GM23338 (cell line): ENCODE measurements at regions not wholly inside any gene's neighbourhood (a gene's known extent, or its start where the extent isn't known, plus 50 kb on each side); places are given as distances from the start of the nearest gene placed in this dataset.

Source experiments
- ATAC-seq: fragments of 200-7000 bp; cut with Tn5 transposase; 3 replicates; pipeline ENCODE4 v1.9.1; 2020
- DNase-seq: peaks from one replicate; pipeline ENCODE4 v3.0.0-alpha.2; 2015; ENCODE audit warnings: low spot score
- H2AFZ ChIP-seq: fragments of 200-600 bp; sonication (generic); 2 replicates; pipeline ENCODE4 v1.8.0; 2016; ENCODE audit warnings: antibody characterized with exemption, mild to moderate bottlenecking, moderate library complexity
- H3F3A ChIP-seq: fragments of 200-600 bp; sonication (generic); replicated peaks from 2 replicates; pipeline ENCODE4 v1.8.0; 2017; ENCODE audit warnings: antibody characterized with exemption, mixed run types, low read depth
- H3K27ac ChIP-seq: fragments of 200-600 bp; sonication (generic); 2 replicates; pipeline ENCODE4 v1.6.1; 2016; ENCODE audit warnings: low read depth
- H3K27me3 ChIP-seq: fragments of 200-600 bp; sonication (generic); 2 replicates; pipeline ENCODE4 v1.8.0; 2016; ENCODE audit warnings: mild to moderate bottlenecking, mixed run types, moderate library complexity; ENCODE audit not compliant: insufficient read depth
- H3K36me3 ChIP-seq: fragments of 200-600 bp; sonication (generic); 2 replicates; pipeline ENCODE4 v1.8.0; 2016; ENCODE audit warnings: mild to moderate bottlenecking; ENCODE audit not compliant: insufficient read depth
- H3K4me1 ChIP-seq: fragments of 200-600 bp; sonication (generic); 2 replicates; pipeline ENCODE4 v1.8.0; 2016; ENCODE audit warnings: mild to moderate bottlenecking, moderate library complexity; ENCODE audit not compliant: insufficient read depth
- H3K4me2 ChIP-seq: fragments of 200-600 bp; sonication (generic); 2 replicates; pipeline ENCODE4 v1.7.1; 2017; ENCODE audit warnings: mixed run types
- H3K4me3 ChIP-seq: fragments of 200-600 bp; sonication (generic); 2 replicates; pipeline ENCODE4 v1.6.1; 2016; ENCODE audit warnings: mixed run types
- H3K79me2 ChIP-seq: fragments of 200-600 bp; sonication (generic); replicated peaks from 2 replicates; pipeline ENCODE4 v1.8.0; 2017; ENCODE audit warnings: mild to moderate bottlenecking; ENCODE audit not compliant: insufficient read depth
- H3K9me2 ChIP-seq: fragments of 200-600 bp; sonication (generic); 2 replicates; pipeline ENCODE4 v1.8.0; 2017; ENCODE audit not compliant: insufficient read depth
- H4K20me1 ChIP-seq: fragments of 200-600 bp; sonication (generic); replicated peaks from 2 replicates; pipeline ENCODE4 v1.8.0; 2017; ENCODE audit warnings: mild to moderate bottlenecking; ENCODE audit not compliant: insufficient read depth
- H3K27ac Mint-ChIP-seq: 2 replicates; pipeline ENCODE4 v1.8.0; 2020; ENCODE audit warnings: inconsistent platforms, mild to moderate bottlenecking, moderate library complexity, mixed read lengths
- H3K27me3 Mint-ChIP-seq: 3 replicates; pipeline ENCODE4 v1.8.0; 2022; ENCODE audit warnings: low read depth, mild to moderate bottlenecking, moderate library complexity, mixed read lengths, inconsistent platforms; ENCODE audit not compliant: insufficient read depth, poor library complexity
- H3K36me3 Mint-ChIP-seq: 3 replicates; pipeline ENCODE4 v1.8.0; 2021; ENCODE audit warnings: low read depth, mild to moderate bottlenecking, inconsistent platforms, moderate library complexity, mixed read lengths
- H3K4me1 Mint-ChIP-seq: 3 replicates; pipeline ENCODE4 v1.8.0; 2020; ENCODE audit warnings: mild to moderate bottlenecking, inconsistent platforms, mixed read lengths
- H3K4me3 Mint-ChIP-seq: 3 replicates; pipeline ENCODE4 v1.8.0; 2021; ENCODE audit warnings: moderate library complexity, mild to moderate bottlenecking, inconsistent platforms, mixed read lengths
- H3K9me3 Mint-ChIP-seq: 3 replicates; pipeline ENCODE4 v1.8.0; 2020; ENCODE audit warnings: moderate library complexity, mild to moderate bottlenecking, inconsistent platforms, mixed read lengths
- CREB1 ChIP-seq: fragments of 250-450 bp; sonication (Bioruptor Pico); IDR thresholded peaks from 2 replicates; pipeline ENCODE4 v1.5.0; 2020; ENCODE audit warnings: low read depth, mild to moderate bottlenecking, moderate library complexity
- EZH2 ChIP-seq: fragments of 200-600 bp; sonication (generic); IDR thresholded peaks from one replicate; pipeline ENCODE4 v1.8.0; 2017; ENCODE audit warnings: antibody characterized with exemption, mild to moderate bottlenecking, low read depth; ENCODE audit not compliant: unreplicated experiment
- JUNB ChIP-seq: IDR thresholded peaks from one replicate; pipeline ENCODE4 v1.6.1; 2016; ENCODE audit warnings: antibody characterized with exemption; ENCODE audit not compliant: unreplicated experiment
- NANOG ChIP-seq: IDR thresholded peaks from 2 replicates; pipeline ENCODE4 v1.6.1; 2016; ENCODE audit warnings: antibody characterized with exemption, borderline replicate concordance
- POLR2AphosphoS5 ChIP-seq: IDR thresholded peaks from 2 replicates; pipeline ENCODE4 v1.6.1; 2016; ENCODE audit warnings: antibody characterized with exemption, low read depth
- TF ChIP-seq, protein P1 (sequence below): IDR thresholded peaks from one replicate; pipeline ENCODE4 v1.6.1; 2018; ENCODE audit warnings: antibody characterized with exemption; ENCODE audit not compliant: unreplicated experiment
- TF ChIP-seq, protein P2 (sequence below): IDR thresholded peaks from 2 replicates; pipeline ENCODE4 v1.6.1; 2016; ENCODE audit warnings: antibody characterized with exemption
- TF ChIP-seq, protein P3 (sequence below), 2 experiments: fragments of 200-600 bp in 1 of 2; sonication (generic) in 1 of 2; conservative IDR thresholded peaks; 2 replicates each; pipeline versions ENCODE4 v1.5.1 to v1.6.1; 2016 to 2017; ENCODE audit warnings: antibody characterized with exemption in 2 of 2, low read depth in 2 of 2, mild to moderate bottlenecking in 2 of 2, moderate library complexity in 1 of 2

DNA sequence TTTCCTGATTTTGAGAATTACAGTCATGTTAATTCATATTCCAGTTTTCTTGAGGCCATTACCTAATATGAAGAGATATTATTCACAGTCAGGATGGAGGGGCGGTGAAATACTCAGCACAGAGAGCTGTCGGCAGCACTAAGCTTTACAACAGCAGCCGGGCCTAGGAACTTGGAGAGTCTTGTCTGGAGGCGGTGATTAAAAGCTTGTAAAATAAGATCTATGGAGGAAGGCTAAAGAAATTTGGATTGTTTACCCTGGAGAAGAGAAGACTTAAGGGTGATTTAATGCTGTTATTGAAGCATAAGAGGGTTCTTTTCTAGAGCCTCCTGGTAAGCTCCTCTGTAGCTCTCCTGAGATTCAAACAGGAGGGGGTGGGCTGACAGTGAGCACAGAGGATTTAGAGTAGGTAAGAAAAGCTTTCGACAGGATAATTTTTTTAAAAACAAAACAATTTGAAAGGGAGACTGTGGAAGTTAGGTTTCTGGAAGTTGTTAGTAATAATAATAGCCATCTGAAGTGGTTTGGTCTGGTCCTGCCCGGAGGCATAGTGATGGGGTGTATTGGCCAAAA lies 406.3 kb upstream of the ADAMTSL1 start (continued):
- TF ChIP-seq, protein P1, sequence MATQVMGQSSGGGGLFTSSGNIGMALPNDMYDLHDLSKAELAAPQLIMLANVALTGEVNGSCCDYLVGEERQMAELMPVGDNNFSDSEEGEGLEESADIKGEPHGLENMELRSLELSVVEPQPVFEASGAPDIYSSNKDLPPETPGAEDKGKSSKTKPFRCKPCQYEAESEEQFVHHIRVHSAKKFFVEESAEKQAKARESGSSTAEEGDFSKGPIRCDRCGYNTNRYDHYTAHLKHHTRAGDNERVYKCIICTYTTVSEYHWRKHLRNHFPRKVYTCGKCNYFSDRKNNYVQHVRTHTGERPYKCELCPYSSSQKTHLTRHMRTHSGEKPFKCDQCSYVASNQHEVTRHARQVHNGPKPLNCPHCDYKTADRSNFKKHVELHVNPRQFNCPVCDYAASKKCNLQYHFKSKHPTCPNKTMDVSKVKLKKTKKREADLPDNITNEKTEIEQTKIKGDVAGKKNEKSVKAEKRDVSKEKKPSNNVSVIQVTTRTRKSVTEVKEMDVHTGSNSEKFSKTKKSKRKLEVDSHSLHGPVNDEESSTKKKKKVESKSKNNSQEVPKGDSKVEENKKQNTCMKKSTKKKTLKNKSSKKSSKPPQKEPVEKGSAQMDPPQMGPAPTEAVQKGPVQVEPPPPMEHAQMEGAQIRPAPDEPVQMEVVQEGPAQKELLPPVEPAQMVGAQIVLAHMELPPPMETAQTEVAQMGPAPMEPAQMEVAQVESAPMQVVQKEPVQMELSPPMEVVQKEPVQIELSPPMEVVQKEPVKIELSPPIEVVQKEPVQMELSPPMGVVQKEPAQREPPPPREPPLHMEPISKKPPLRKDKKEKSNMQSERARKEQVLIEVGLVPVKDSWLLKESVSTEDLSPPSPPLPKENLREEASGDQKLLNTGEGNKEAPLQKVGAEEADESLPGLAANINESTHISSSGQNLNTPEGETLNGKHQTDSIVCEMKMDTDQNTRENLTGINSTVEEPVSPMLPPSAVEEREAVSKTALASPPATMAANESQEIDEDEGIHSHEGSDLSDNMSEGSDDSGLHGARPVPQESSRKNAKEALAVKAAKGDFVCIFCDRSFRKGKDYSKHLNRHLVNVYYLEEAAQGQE, result no peak
- TF ChIP-seq EZH2, result no peak

DNA sequence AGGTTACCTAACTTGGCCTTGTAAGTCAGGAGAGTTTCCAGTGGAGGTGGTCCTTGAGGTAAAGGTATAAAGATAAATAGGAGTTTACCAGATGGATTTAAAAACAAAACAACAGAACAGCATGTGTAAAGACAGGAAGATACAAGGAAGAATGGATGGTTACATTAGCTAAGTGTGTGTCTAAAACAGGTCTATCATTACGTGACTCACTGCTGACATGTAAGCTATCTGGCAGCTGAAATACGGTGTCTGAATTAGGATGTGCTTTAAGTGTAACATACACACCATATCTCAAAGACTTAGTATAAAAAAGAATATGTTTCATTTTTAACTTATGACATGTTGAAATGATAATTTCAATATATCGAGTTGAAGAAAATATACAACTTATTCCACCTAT lies 405.1 kb upstream of the ADAMTSL1 start:
- Mint-ChIP-seq H3K4me3 (no peak overlapping the region), H3K9me3 (no peaks in the 10 kb centered on the region), H3K4me1 (no peaks in the 10 kb centered on the region), H3K27me3 (no peaks in the 10 kb centered on the region), H3K36me3 (no peaks in the 10 kb centered on the region), H3K27ac (no peak overlapping the region)
- no peak overlapping the region for H2AFZ ChIP-seq
- no peaks in the 10 kb centered on the region for H3K36me3 ChIP-seq
- H3F3A ChIP-seq, result no peaks in the 10 kb centered on the region
- DNase-seq (no peak), ATAC-seq (no peak)
- no peak overlapping the region for H3K27ac ChIP-seq
- H3K4me1 ChIP-seq, result no peaks in the 10 kb centered on the region
- TF ChIP-seq JUNB, result no peak
- TF ChIP-seq POLR2AphosphoS5, result no peak
- no peak overlapping the region for H3K4me3 ChIP-seq
- no peaks in the 10 kb centered on the region for H3K27me3 ChIP-seq
- no peaks in the 10 kb centered on the region; the same call in 1 of the 2 replicates for H3K9me2 ChIP-seq
- H4K20me1 ChIP-seq, result no peaks in the 10 kb centered on the region
- no peaks in the 10 kb centered on the region for H3K79me2 ChIP-seq
- no peak overlapping the region for H3K4me2 ChIP-seq

DNA sequence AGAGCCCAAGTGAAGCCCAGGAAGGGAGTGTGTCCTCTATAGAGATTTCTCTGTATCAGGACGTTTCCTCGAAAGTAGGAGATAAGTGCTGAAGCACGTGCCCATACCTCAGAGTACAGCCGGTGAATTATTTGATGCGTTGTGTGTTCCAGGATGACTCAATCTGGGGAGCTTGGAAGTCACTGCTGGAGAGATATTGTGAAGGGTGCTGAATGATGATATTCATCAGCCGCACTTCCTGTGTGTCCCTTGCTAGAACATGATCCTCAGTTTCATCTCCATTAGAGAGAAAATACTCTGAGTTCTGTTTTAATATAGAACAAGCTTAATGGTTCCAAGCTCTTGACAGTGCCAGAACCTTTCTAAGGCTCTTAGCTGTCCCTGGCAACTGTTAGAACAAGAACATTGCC lies 402.3 kb upstream of the ADAMTSL1 start:
- no peaks in the 10 kb centered on the region for H3K9me3 Mint-ChIP-seq
- H3K36me3 ChIP-seq, result no peaks in the 10 kb centered on the region; the same call in 1 of the 2 replicates
- H2AFZ ChIP-seq, result no peak overlapping the region
- no peak overlapping the region for H3K27ac ChIP-seq
- no peak overlapping the region for H3K27ac Mint-ChIP-seq
- H3K27me3 Mint-ChIP-seq, result peaks cover 1% of the 10 kb centered on the region
- H3F3A ChIP-seq, result no peaks in the 10 kb centered on the region
- ATAC-seq (no peak), DNase-seq (no peak)
- no peak overlapping the region for H3K4me2 ChIP-seq
- TF ChIP-seq NANOG, result no peak
- no peak for TF ChIP-seq CREB1 (CRISPR knock-in tag)
- TF ChIP-seq, protein P2, sequence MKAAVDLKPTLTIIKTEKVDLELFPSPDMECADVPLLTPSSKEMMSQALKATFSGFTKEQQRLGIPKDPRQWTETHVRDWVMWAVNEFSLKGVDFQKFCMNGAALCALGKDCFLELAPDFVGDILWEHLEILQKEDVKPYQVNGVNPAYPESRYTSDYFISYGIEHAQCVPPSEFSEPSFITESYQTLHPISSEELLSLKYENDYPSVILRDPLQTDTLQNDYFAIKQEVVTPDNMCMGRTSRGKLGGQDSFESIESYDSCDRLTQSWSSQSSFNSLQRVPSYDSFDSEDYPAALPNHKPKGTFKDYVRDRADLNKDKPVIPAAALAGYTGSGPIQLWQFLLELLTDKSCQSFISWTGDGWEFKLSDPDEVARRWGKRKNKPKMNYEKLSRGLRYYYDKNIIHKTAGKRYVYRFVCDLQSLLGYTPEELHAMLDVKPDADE, result no peak
- no peak for TF ChIP-seq JUNB
- TF ChIP-seq, protein P3, sequence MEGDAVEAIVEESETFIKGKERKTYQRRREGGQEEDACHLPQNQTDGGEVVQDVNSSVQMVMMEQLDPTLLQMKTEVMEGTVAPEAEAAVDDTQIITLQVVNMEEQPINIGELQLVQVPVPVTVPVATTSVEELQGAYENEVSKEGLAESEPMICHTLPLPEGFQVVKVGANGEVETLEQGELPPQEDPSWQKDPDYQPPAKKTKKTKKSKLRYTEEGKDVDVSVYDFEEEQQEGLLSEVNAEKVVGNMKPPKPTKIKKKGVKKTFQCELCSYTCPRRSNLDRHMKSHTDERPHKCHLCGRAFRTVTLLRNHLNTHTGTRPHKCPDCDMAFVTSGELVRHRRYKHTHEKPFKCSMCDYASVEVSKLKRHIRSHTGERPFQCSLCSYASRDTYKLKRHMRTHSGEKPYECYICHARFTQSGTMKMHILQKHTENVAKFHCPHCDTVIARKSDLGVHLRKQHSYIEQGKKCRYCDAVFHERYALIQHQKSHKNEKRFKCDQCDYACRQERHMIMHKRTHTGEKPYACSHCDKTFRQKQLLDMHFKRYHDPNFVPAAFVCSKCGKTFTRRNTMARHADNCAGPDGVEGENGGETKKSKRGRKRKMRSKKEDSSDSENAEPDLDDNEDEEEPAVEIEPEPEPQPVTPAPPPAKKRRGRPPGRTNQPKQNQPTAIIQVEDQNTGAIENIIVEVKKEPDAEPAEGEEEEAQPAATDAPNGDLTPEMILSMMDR (conservative IDR thresholded peaks at IDR 0.05; ENCODE audit: low read depth in 2 of 2), result no peak
- no peak overlapping the region for H3K4me3 ChIP-seq
- no peaks in the 10 kb centered on the region for H3K27me3 ChIP-seq
- H3K36me3 Mint-ChIP-seq, result no peaks in the 10 kb centered on the region
- no peaks in the 10 kb centered on the region for H4K20me1 ChIP-seq
- peaks cover 2% of the 10 kb centered on the region; the same call in 2 of the 3 replicates for H3K4me1 Mint-ChIP-seq
- H3K79me2 ChIP-seq, result no peaks in the 10 kb centered on the region
- H3K4me1 ChIP-seq, result no peaks in the 10 kb centered on the region
- H3K4me3 Mint-ChIP-seq, result no peak overlapping the region
- H3K9me2 ChIP-seq, result no peaks in the 10 kb centered on the region; the same call in 1 of the 2 replicates
